Effector memory CD8-positive, alpha-beta T cell (primary cell): ENCODE measurements at regions not wholly inside any gene's neighbourhood (a gene's known extent, or its start where the extent isn't known, plus 50 kb on each side); places are given as distances from the start of the nearest gene placed in this dataset.

Experiments used
- ATAC-seq: fragments of 150-1000 bp; cut with Tn5 transposase; replicated peaks from 2 replicates; pipeline ENCODE4 v1.10.0; 2021; ENCODE audit warnings: mild to moderate bottlenecking, moderate library complexity
- DNase-seq, 3 experiments: peaks; one replicate each; pipeline ENCODE4 v3.0.0; 2021
- H3K27ac Mint-ChIP-seq, 2 donors: one replicate each; pipeline ENCODE4 v1.8.0; 2022; ENCODE audit warnings: mild to moderate bottlenecking in 2 of 2, mixed read lengths in 2 of 2, moderate library complexity in 2 of 2
- H3K27me3 Mint-ChIP-seq, 2 donors: one replicate each; pipeline ENCODE4 v1.8.0; 2022; ENCODE audit warnings: mixed read lengths in 2 of 2
- H3K36me3 Mint-ChIP-seq: one replicate; pipeline ENCODE4 v1.8.0; 2022; ENCODE audit warnings: mild to moderate bottlenecking, moderate library complexity, mixed read lengths; ENCODE audit not compliant: insufficient read depth
- H3K4me1 Mint-ChIP-seq, 2 donors: one replicate each; pipeline ENCODE4 v1.8.0; 2022; ENCODE audit warnings: low read depth in 2 of 2, mixed read lengths in 2 of 2
- H3K4me3 Mint-ChIP-seq, 2 donors: one replicate each; pipeline ENCODE4 v1.8.0; 2022; ENCODE audit warnings: mild to moderate bottlenecking in 2 of 2, mixed read lengths in 2 of 2, moderate library complexity in 2 of 2
- H3K9me3 Mint-ChIP-seq, 2 donors: one replicate each; pipeline ENCODE4 v1.8.0; 2022; ENCODE audit warnings: mixed read lengths in 2 of 2

- Mint-ChIP-seq H3K9me3 (no peaks in the 10 kb centered on the region), H3K27me3 (no peaks in the 10 kb centered on the region), H3K27ac (peak overlapping the region; percentile 75 to 94), H3K36me3 (no peaks in the 10 kb centered on the region), H3K4me1 (peaks cover 16 to 17% of the 10 kb centered on the region in 2 donors), H3K4me3 (peak overlapping the region; percentile 60 to 85)
- no peak for DNase-seq
- ATAC-seq, result peak; percentile 63
Observed at GRCh38 chr11:95700471-95700817, 89.1 kb downstream of the FAM76B start.

- no peaks in the 10 kb centered on the region for H3K9me3 Mint-ChIP-seq
- no peak for DNase-seq
- H3K4me1 Mint-ChIP-seq, result peaks cover 16 to 17% of the 10 kb centered on the region in 2 donors
- no peaks in the 10 kb centered on the region for H3K27me3 Mint-ChIP-seq
- ATAC-seq, result peak; percentile 76
- H3K4me3 Mint-ChIP-seq, result peak overlapping the region; percentile 60 to 85
- no peaks in the 10 kb centered on the region for H3K36me3 Mint-ChIP-seq
- peak overlapping the region; percentile 75 to 94 for H3K27ac Mint-ChIP-seq
Observed at GRCh38 chr11:95699631-95700470, 89.7 kb downstream of the FAM76B start.

GRCh38 chr11:95698676-95699557 is 90.7 kb downstream of the FAM76B start:
- DNase-seq (no peak), ATAC-seq (no peak)
- Mint-ChIP-seq H3K4me1 (peaks cover 16 to 17% of the 10 kb centered on the region in 2 donors), H3K36me3 (no peaks in the 10 kb centered on the region), H3K9me3 (no peaks in the 10 kb centered on the region), H3K27ac (peak overlapping the region; percentile 75 to 94), H3K27me3 (no peaks in the 10 kb centered on the region), H3K4me3 (peak overlapping the region in 1 of 2 donors; percentile 85)

- no peaks in the 10 kb centered on the region for H3K36me3 Mint-ChIP-seq
- peaks cover 11 to 17% of the 10 kb centered on the region in 2 donors for H3K4me1 Mint-ChIP-seq
- no peaks in the 10 kb centered on the region for H3K27me3 Mint-ChIP-seq
- H3K27ac Mint-ChIP-seq, result no peak overlapping the region
- DNase-seq, result no peak
- no peaks in the 10 kb centered on the region for H3K9me3 Mint-ChIP-seq
- ATAC-seq, result no peak
- H3K4me3 Mint-ChIP-seq, result no peak overlapping the region
Observed at GRCh38 chr11:95697614-95698408, 91.8 kb downstream of the FAM76B start.

GRCh38 chr11:95695181-95695580 is 94.4 kb downstream of the FAM76B start:
- H3K9me3 Mint-ChIP-seq, result no peaks in the 10 kb centered on the region
- H3K27ac Mint-ChIP-seq, result no peak overlapping the region
- no peak overlapping the region for H3K4me3 Mint-ChIP-seq
- no peaks in the 10 kb centered on the region for H3K36me3 Mint-ChIP-seq
- no peak for ATAC-seq
- peaks cover 7 to 14% of the 10 kb centered on the region in 2 donors for H3K4me1 Mint-ChIP-seq
- no peaks in the 10 kb centered on the region for H3K27me3 Mint-ChIP-seq
- DNase-seq, result no peak

- no peak for DNase-seq
- no peak overlapping the region for H3K4me3 Mint-ChIP-seq
- no peaks in the 10 kb centered on the region for H3K36me3 Mint-ChIP-seq
- no peaks in the 10 kb centered on the region for H3K27me3 Mint-ChIP-seq
- H3K9me3 Mint-ChIP-seq, result no peaks in the 10 kb centered on the region
- peaks cover under 1 to 4% of the 10 kb centered on the region in 2 donors for H3K4me1 Mint-ChIP-seq
- H3K27ac Mint-ChIP-seq, result no peak overlapping the region
- ATAC-seq, result no peak
Observed at GRCh38 chr11:95693298-95693697, 96.3 kb downstream of the FAM76B start.

- no peaks in the 10 kb centered on the region for H3K36me3 Mint-ChIP-seq
- DNase-seq, result no peak
- H3K4me3 Mint-ChIP-seq, result no peak overlapping the region
- no peak overlapping the region for H3K27ac Mint-ChIP-seq
- no peak for ATAC-seq
- H3K4me1 Mint-ChIP-seq, result no peaks in the 10 kb centered on the region
- H3K9me3 Mint-ChIP-seq, result no peaks in the 10 kb centered on the region
- no peaks in the 10 kb centered on the region for H3K27me3 Mint-ChIP-seq
Observed at GRCh38 chr11:95692526-95693260, 96.9 kb downstream of the FAM76B start.

GRCh38 chr11:95690100-95690499 is 99.5 kb downstream of the FAM76B start:
- H3K27me3 Mint-ChIP-seq, result peaks cover 0 to 5% of the 10 kb centered on the region in 2 donors
- H3K4me3 Mint-ChIP-seq, result no peak overlapping the region
- no peak for ATAC-seq

GRCh38 chr11:95688501-95689222 is 100.9 kb downstream of the FAM76B start:
- Mint-ChIP-seq H3K27me3 (peaks cover 0 to 12% of the 10 kb centered on the region in 2 donors), H3K4me1 (no peaks in the 10 kb centered on the region), H3K27ac (no peak overlapping the region), H3K9me3 (no peaks in the 10 kb centered on the region), H3K36me3 (no peaks in the 10 kb centered on the region), H3K4me3 (no peak overlapping the region)
- DNase-seq (no peak), ATAC-seq (peak; percentile 37)

More at GRCh38 chr11:95690100-95690499, 99.5 kb downstream of the FAM76B start:
- Mint-ChIP-seq H3K36me3 (no peaks in the 10 kb centered on the region), H3K9me3 (no peaks in the 10 kb centered on the region), H3K27ac (no peak overlapping the region), H3K4me1 (no peaks in the 10 kb centered on the region)
- DNase-seq, result no peak

- ATAC-seq (no peak), DNase-seq (no peak)
- no peak overlapping the region for H3K27ac Mint-ChIP-seq
- H3K27me3 Mint-ChIP-seq, result peaks cover 0 to 12% of the 10 kb centered on the region in 2 donors
- H3K9me3 Mint-ChIP-seq, result no peaks in the 10 kb centered on the region
- no peaks in the 10 kb centered on the region for H3K36me3 Mint-ChIP-seq
- H3K4me3 Mint-ChIP-seq, result no peak overlapping the region
- H3K4me1 Mint-ChIP-seq, result no peaks in the 10 kb centered on the region
Observed at GRCh38 chr11:95688015-95688414, 101.6 kb downstream of the FAM76B start.

GRCh38 chr11:95686265-95686664 is 103.3 kb downstream of the FAM76B start:
- peaks cover 0 to 12% of the 10 kb centered on the region in 2 donors for H3K27me3 Mint-ChIP-seq
- H3K9me3 Mint-ChIP-seq, result no peaks in the 10 kb centered on the region
- ATAC-seq, result no peak
- H3K4me1 Mint-ChIP-seq, result no peaks in the 10 kb centered on the region
- DNase-seq, result no peak
- H3K36me3 Mint-ChIP-seq, result no peaks in the 10 kb centered on the region
- no peak overlapping the region for H3K27ac Mint-ChIP-seq
- H3K4me3 Mint-ChIP-seq, result no peak overlapping the region

- Mint-ChIP-seq H3K27ac (no peak overlapping the region), H3K4me3 (no peak overlapping the region), H3K4me1 (peaks cover 0 to 3% of the 10 kb centered on the region in 2 donors), H3K27me3 (peaks cover 0 to 12% of the 10 kb centered on the region in 2 donors), H3K9me3 (no peaks in the 10 kb centered on the region), H3K36me3 (no peaks in the 10 kb centered on the region)
- DNase-seq, result no peak
- ATAC-seq, result no peak
Observed at GRCh38 chr11:95684701-95685100, 104.9 kb downstream of the FAM76B start.
